ENCODE measurements at regions not wholly inside any gene's neighbourhood (a gene's known extent, or its start where the extent isn't known, plus 50 kb on each side); places are given as distances from the start of the nearest gene placed in this dataset.

DNA sequence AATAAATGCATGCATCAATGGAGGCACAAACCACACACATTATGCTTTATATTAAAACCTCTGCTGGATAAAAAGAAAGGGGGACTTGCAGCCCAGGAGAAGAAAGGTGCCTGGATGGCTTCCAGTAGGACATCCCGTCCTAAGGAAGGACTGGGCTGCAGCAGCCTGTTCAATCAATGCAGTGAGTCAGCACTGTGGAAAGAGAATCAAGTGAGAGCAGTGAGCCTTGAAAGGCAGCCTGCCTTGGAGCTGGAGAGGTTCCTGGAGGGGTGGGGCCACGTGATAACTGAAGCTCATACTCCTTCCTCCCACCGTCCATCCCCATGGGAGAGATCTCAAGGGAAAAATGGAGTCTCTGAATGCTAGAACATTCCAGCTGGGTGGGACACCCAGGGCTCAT is 501.2 kb downstream of the ADRA2A start:
- in situ Hi-C loops (cut with MboI) (no loop called here), intact Hi-C loops (cut with micrococcal nuclease; ENCODE audit: unreplicated experiment) (no loop called here)
- RAD21 ChIA-PET (ENCODE audit: unreplicated experiment): no interaction called here
- no peaks in the 10 kb centered on the region; the same call in 2 of the 3 replicates for H3K9me3 ChIP-seq (replicated peaks; ENCODE audit: control insufficient read depth, insufficient read depth, low read length)
- no peak overlapping the region for H3K4me2 ChIP-seq (ENCODE audit: control insufficient read depth, insufficient read depth)
- no peaks in the 10 kb centered on the region for H3K79me2 ChIP-seq (ENCODE audit: control insufficient read depth, insufficient read depth, low read length)
- BruUV-seq (replicated peaks): no TSS peak
- SMC1A ChIA-PET (ENCODE audit: uncharacterized antibody, unreplicated experiment): no interaction called here
- CTCF ChIA-PET: interaction anchor here (1.1 kb wide), 1 partner anchor 21 kb away, joined by 4 read pairs; no protein-coding TSS in a partner anchor
- POLR2A ChIA-PET: no interaction called here
- no peak for ATAC-seq
- H3K4me1 ChIP-seq (ENCODE audit: control insufficient read depth, insufficient read depth, low read length): no peaks in the 10 kb centered on the region
- H2AFZ ChIP-seq (ENCODE audit: control insufficient read depth, low read depth, low read length): no peak overlapping the region
- no peaks in the 10 kb centered on the region for H4K20me1 ChIP-seq (ENCODE audit: control insufficient read depth, insufficient read depth)
- H3K4me3 ChIP-seq: no peak overlapping the region
- no peaks in the 10 kb centered on the region for H3K36me3 ChIP-seq (ENCODE audit: control insufficient read depth in 2 of 2, insufficient read depth in 2 of 2, low read length in 1 of 2)
- no peak for DNase-seq (ENCODE audit: low read depth, low spot score)
- no peak overlapping the region for H3K27ac ChIP-seq (ENCODE audit: control insufficient read depth, insufficient read depth)
- FAIRE-seq: no peak
- no peaks in the 10 kb centered on the region for H3K27me3 ChIP-seq (replicated peaks in 1 of 2; ENCODE audit: control insufficient read depth in 2 of 2, insufficient read depth in 2 of 2, low read length in 1 of 2)
- no peak overlapping the region for H3K9ac ChIP-seq (ENCODE audit: control insufficient read depth, insufficient read depth, low read length)
- WGBS (ENCODE audit: insufficient coverage, insufficient replicate concordance, low lambda C conversion rate, missing lambda C conversion rate): 0% methylated on average over 2 of the region's 3 CpGs
- TF ChIP-seq, protein P1, sequence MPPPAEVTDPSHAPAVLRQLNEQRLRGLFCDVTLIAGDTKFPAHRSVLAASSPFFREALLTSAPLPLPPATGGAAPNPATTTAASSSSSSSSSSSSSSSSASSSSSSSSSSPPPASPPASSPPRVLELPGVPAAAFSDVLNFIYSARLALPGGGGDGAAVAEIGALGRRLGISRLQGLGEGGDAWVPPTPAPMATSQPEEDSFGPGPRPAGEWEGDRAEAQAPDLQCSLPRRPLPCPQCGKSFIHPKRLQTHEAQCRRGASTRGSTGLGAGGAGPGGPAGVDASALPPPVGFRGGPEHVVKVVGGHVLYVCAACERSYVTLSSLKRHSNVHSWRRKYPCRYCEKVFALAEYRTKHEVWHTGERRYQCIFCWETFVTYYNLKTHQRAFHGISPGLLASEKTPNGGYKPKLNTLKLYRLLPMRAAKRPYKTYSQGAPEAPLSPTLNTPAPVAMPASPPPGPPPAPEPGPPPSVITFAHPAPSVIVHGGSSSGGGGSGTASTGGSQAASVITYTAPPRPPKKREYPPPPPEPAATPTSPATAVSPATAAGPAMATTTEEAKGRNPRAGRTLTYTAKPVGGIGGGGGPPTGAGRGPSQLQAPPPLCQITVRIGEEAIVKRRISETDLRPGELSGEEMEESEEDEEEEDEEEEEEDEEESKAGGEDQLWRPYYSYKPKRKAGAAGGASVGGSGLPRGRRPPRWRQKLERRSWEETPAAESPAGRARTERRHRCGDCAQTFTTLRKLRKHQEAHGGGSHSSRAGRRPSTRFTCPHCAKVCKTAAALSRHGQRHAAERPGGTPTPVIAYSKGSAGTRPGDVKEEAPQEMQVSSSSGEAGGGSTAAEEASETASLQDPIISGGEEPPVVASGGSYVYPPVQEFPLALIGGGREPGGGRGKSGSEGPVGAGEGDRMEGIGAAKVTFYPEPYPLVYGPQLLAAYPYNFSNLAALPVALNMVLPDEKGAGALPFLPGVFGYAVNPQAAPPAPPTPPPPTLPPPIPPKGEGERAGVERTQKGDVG (CRISPR knock-in tag; IDR thresholded peaks at IDR 0.05): no peak
- TF ChIP-seq POU2F2 (IDR thresholded peaks at IDR 0.05; ENCODE audit: borderline replicate concordance, low read depth, low read length): no peak
- TF ChIP-seq BCL11A (IDR thresholded peaks at IDR 0.05; ENCODE audit: low read depth, low read length): no peak
- TF ChIP-seq HDAC2 (IDR thresholded peaks at IDR 0.05): no peak
- no peak for TF ChIP-seq ETV6 (conservative IDR thresholded peaks at IDR 0.05 in 1 of 2, IDR thresholded peaks at IDR 0.05 in 1 of 2; ENCODE audit: borderline replicate concordance in 1 of 2, low read depth in 1 of 2)
- no peak for TF ChIP-seq MYB (IDR thresholded peaks at IDR 0.05; ENCODE audit: borderline replicate concordance, low read depth, low read length)
- no peak for TF ChIP-seq POLR2A (IDR thresholded peaks at IDR 0.05; ENCODE audit: low read depth, low read length)
- no peak for TF ChIP-seq RAD21 (IDR thresholded peaks at IDR 0.05; ENCODE audit: insufficient read depth, low read depth, low read length)
- TF ChIP-seq TCF7 (IDR thresholded peaks at IDR 0.05; ENCODE audit: borderline replicate concordance): no peak
- TF ChIP-seq MEF2B (IDR thresholded peaks at IDR 0.05; ENCODE audit: partially characterized antibody, poor library complexity, severe bottlenecking): no peak
- TF ChIP-seq SUZ12 (IDR thresholded peaks at IDR 0.05; ENCODE audit: unreplicated experiment): no peak
- TF ChIP-seq PAX5 (IDR thresholded peaks at IDR 0.05; ENCODE audit: borderline replicate concordance, low read depth, low read length): no peak
- TF ChIP-seq, protein P2, sequence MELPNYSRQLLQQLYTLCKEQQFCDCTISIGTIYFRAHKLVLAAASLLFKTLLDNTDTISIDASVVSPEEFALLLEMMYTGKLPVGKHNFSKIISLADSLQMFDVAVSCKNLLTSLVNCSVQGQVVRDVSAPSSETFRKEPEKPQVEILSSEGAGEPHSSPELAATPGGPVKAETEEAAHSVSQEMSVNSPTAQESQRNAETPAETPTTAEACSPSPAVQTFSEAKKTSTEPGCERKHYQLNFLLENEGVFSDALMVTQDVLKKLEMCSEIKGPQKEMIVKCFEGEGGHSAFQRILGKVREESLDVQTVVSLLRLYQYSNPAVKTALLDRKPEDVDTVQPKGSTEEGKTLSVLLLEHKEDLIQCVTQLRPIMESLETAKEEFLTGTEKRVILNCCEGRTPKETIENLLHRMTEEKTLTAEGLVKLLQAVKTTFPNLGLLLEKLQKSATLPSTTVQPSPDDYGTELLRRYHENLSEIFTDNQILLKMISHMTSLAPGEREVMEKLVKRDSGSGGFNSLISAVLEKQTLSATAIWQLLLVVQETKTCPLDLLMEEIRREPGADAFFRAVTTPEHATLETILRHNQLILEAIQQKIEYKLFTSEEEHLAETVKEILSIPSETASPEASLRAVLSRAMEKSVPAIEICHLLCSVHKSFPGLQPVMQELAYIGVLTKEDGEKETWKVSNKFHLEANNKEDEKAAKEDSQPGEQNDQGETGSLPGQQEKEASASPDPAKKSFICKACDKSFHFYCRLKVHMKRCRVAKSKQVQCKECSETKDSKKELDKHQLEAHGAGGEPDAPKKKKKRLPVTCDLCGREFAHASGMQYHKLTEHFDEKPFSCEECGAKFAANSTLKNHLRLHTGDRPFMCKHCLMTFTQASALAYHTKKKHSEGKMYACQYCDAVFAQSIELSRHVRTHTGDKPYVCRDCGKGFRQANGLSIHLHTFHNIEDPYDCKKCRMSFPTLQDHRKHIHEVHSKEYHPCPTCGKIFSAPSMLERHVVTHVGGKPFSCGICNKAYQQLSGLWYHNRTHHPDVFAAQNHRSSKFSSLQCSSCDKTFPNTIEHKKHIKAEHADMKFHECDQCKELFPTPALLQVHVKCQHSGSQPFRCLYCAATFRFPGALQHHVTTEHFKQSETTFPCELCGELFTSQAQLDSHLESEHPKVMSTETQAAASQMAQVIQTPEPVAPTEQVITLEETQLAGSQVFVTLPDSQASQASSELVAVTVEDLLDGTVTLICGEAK (IDR thresholded peaks at IDR 0.05; ENCODE audit: borderline replicate concordance): no peak
